Thyroid gland (tissue), 4 donors: ENCODE measurements at regions not wholly inside any gene's neighbourhood (a gene's known extent, or its start where the extent isn't known, plus 50 kb on each side); places are given as distances from the start of the nearest gene placed in this dataset.

ENCODE experiments used
- CTCF ChIP-seq, 6 experiments: fragments of 200-600 bp in 3 of 6; fragments of 450-650 bp in 3 of 6; sonication (generic) in 3 of 6; IDR thresholded peaks; one replicate each; pipeline ENCODE4 v1.5.1; 2016 to 2019; ENCODE audit warnings: antibody characterized with exemption in 6 of 6, mild to moderate bottlenecking in 2 of 6, inconsistent platforms in 1 of 6, moderate library complexity in 1 of 6
- POLR2A ChIP-seq, 2 donors: fragments of 450-650 bp; IDR thresholded peaks; one replicate each; pipeline ENCODE4 v1.6.1; 2017; ENCODE audit warnings: antibody characterized with exemption in 2 of 2, mild to moderate bottlenecking in 2 of 2, moderate library complexity in 1 of 2

DNA sequence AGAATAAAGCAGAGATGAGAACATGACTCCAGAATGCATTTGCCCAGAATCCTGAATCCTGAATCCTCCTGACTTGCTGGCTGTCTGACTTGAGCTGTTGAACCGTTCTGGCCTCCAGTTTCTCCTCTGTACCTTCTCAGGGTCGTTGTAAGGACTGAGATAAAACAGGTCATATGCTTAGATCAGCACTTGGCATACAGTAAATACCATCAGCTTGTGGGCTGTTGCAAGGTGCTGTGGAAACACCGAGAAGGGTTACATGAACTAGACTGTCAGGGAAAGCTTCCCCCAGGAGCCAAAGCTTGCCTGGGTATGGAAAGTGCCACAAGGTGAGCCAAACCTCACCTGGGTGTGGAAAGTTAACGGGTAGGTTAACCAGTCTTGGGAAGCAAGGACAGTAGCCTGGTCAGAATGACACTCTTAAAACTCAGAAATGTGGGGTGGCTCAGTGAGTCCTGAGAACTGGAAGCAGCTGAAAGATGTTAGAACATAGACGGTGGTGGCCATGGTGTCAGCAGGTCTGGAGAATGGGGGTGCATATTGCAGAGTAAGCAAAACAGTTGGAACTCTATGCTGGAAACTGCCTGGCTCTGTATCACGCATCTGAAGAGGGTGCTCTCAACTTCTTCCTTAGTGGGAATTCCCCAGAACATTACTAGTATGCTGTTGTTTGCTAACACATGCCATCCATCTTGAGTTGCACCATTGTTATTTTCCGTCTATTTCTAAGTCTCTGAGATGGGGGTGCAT lies 105.3 kb upstream of the DYRK2 start:
- TF ChIP-seq CTCF (IDR thresholded peaks at IDR 0.05) (no peak), POLR2A (IDR thresholded peaks at IDR 0.05) (no peak)
